ENCODE measurements at regions not wholly inside any gene's neighbourhood (a gene's known extent, or its start where the extent isn't known, plus 50 kb on each side); places are given as distances from the start of the nearest gene placed in this dataset.
"Not testable (repeated sequence)": the region's sequence is repeated elsewhere in the genome, so short reads cannot be mapped to it uniquely, and the experiment has no call there.

- H3K27me3 Mint-ChIP-seq, result peaks cover 6% of the 10 kb centered on the region
- no peak for DNase-seq
- no peak overlapping the region for H3K27ac Mint-ChIP-seq
- H3K36me3 Mint-ChIP-seq, result no peaks in the 10 kb centered on the region
- CTCF ChIA-PET, result no interaction called here
- H3K4me1 Mint-ChIP-seq, result no peaks in the 10 kb centered on the region
- no peak overlapping the region for H3K4me3 Mint-ChIP-seq
- no peaks in the 10 kb centered on the region for H3K9me3 Mint-ChIP-seq
Measured at GRCh38 chr5:71924980-71925379, 182.3 kb upstream of the MAP1B start.

- Mint-ChIP-seq H3K4me3 (no peak overlapping the region), H3K9me3 (no peaks in the 10 kb centered on the region), H3K27ac (no peak overlapping the region), H3K36me3 (no peaks in the 10 kb centered on the region), H3K4me1 (no peaks in the 10 kb centered on the region), H3K27me3 (peaks cover 10% of the 10 kb centered on the region)
- CTCF ChIA-PET, result no interaction called here
- DNase-seq, result no peak
Measured at GRCh38 chr5:71925608-71926091, 181.6 kb upstream of the MAP1B start.

GRCh38 chr5:71929003-71929402 lies 178.3 kb upstream of the MAP1B start:
- no peak overlapping the region for H3K27ac Mint-ChIP-seq
- H3K4me1 Mint-ChIP-seq, result no peaks in the 10 kb centered on the region
- DNase-seq, result no peak
- no peaks in the 10 kb centered on the region for H3K9me3 Mint-ChIP-seq
- CTCF ChIA-PET, result no interaction called here
- H3K27me3 Mint-ChIP-seq, result peaks cover 15% of the 10 kb centered on the region
- H3K36me3 Mint-ChIP-seq, result no peaks in the 10 kb centered on the region
- no peak overlapping the region for H3K4me3 Mint-ChIP-seq

- H3K27me3 Mint-ChIP-seq, result peaks cover 13% of the 10 kb centered on the region
- H3K4me1 Mint-ChIP-seq, H3K9me3 Mint-ChIP-seq, H3K27ac Mint-ChIP-seq, H3K4me3 Mint-ChIP-seq, DNase-seq, CTCF ChIA-PET, H3K36me3 Mint-ChIP-seq: not testable (repeated sequence)
Measured at GRCh38 chr5:71930554-71930953, 176.7 kb upstream of the MAP1B start.

- Mint-ChIP-seq H3K4me3 (no peak overlapping the region), H3K36me3 (no peaks in the 10 kb centered on the region), H3K9me3 (no peaks in the 10 kb centered on the region), H3K27ac (no peak overlapping the region), H3K27me3 (peaks cover 12% of the 10 kb centered on the region), H3K4me1 (no peaks in the 10 kb centered on the region)
- CTCF ChIA-PET, result no interaction called here
- no peak for DNase-seq
Measured at GRCh38 chr5:71932131-71932654, 175.1 kb upstream of the MAP1B start.

GRCh38 chr5:71932655-71933338 lies 174.5 kb upstream of the MAP1B start:
- Mint-ChIP-seq H3K36me3 (no peaks in the 10 kb centered on the region), H3K4me1 (no peaks in the 10 kb centered on the region), H3K27ac (no peak overlapping the region), H3K27me3 (peaks cover 12% of the 10 kb centered on the region), H3K4me3 (no peak overlapping the region), H3K9me3 (no peaks in the 10 kb centered on the region)
- no peak for DNase-seq
- CTCF ChIA-PET, result no interaction called here

GRCh38 chr5:71934322-71934721 lies 173.0 kb upstream of the MAP1B start:
- Mint-ChIP-seq H3K27me3 (peaks cover 12% of the 10 kb centered on the region), H3K27ac (no peak overlapping the region), H3K9me3 (no peaks in the 10 kb centered on the region), H3K4me3 (no peak overlapping the region), H3K4me1 (no peaks in the 10 kb centered on the region), H3K36me3 (no peaks in the 10 kb centered on the region)
- no peak for DNase-seq
- CTCF ChIA-PET, result no interaction called here

GRCh38 chr5:71937921-71938698 lies 169.2 kb upstream of the MAP1B start:
- no peak for DNase-seq
- CTCF ChIA-PET, result no interaction called here
- Mint-ChIP-seq H3K4me1 (no peaks in the 10 kb centered on the region), H3K36me3 (no peaks in the 10 kb centered on the region), H3K9me3 (no peaks in the 10 kb centered on the region), H3K4me3 (no peak overlapping the region), H3K27me3 (no peaks in the 10 kb centered on the region), H3K27ac (no peak overlapping the region)

- H3K27ac Mint-ChIP-seq, result no peak overlapping the region
- H3K4me3 Mint-ChIP-seq, result no peak overlapping the region
- H3K4me1 Mint-ChIP-seq, result no peaks in the 10 kb centered on the region
- CTCF ChIA-PET, result no interaction called here
- H3K27me3 Mint-ChIP-seq, result no peaks in the 10 kb centered on the region
- H3K36me3 Mint-ChIP-seq, result no peaks in the 10 kb centered on the region
- no peak for DNase-seq
- no peaks in the 10 kb centered on the region for H3K9me3 Mint-ChIP-seq
Measured at GRCh38 chr5:71938895-71939294, 168.4 kb upstream of the MAP1B start.

GRCh38 chr5:71939452-71940230 lies 167.6 kb upstream of the MAP1B start:
- H3K4me3 Mint-ChIP-seq, result no peak overlapping the region
- DNase-seq, result no peak
- H3K36me3 Mint-ChIP-seq, result no peaks in the 10 kb centered on the region
- CTCF ChIA-PET, result no interaction called here
- H3K9me3 Mint-ChIP-seq, result no peaks in the 10 kb centered on the region
- no peaks in the 10 kb centered on the region for H3K27me3 Mint-ChIP-seq
- no peaks in the 10 kb centered on the region for H3K4me1 Mint-ChIP-seq
- no peak overlapping the region for H3K27ac Mint-ChIP-seq

- DNase-seq, result no peak
- Mint-ChIP-seq H3K4me1 (no peaks in the 10 kb centered on the region), H3K27ac (no peak overlapping the region), H3K36me3 (no peaks in the 10 kb centered on the region), H3K27me3 (no peaks in the 10 kb centered on the region), H3K9me3 (no peaks in the 10 kb centered on the region), H3K4me3 (no peak overlapping the region)
- CTCF ChIA-PET, result no interaction called here
Measured at GRCh38 chr5:71943874-71944273, 163.4 kb upstream of the MAP1B start.

- H3K27me3 Mint-ChIP-seq, result no peaks in the 10 kb centered on the region
- no peaks in the 10 kb centered on the region for H3K36me3 Mint-ChIP-seq
- H3K4me3 Mint-ChIP-seq, result no peak overlapping the region
- no peaks in the 10 kb centered on the region for H3K4me1 Mint-ChIP-seq
- no peak overlapping the region for H3K27ac Mint-ChIP-seq
- no peak for DNase-seq
- peaks cover 1% of the 10 kb centered on the region for H3K9me3 Mint-ChIP-seq
- CTCF ChIA-PET, result no interaction called here
Measured at GRCh38 chr5:71945436-71945835, 161.8 kb upstream of the MAP1B start.

GRCh38 chr5:71946343-71947030 lies 160.8 kb upstream of the MAP1B start:
- no peak overlapping the region for H3K4me3 Mint-ChIP-seq
- H3K27me3 Mint-ChIP-seq, result no peaks in the 10 kb centered on the region
- no peaks in the 10 kb centered on the region for H3K4me1 Mint-ChIP-seq
- peaks cover 1% of the 10 kb centered on the region for H3K9me3 Mint-ChIP-seq
- CTCF ChIA-PET, result no interaction called here
- no peak for DNase-seq
- no peak overlapping the region for H3K27ac Mint-ChIP-seq
- no peaks in the 10 kb centered on the region for H3K36me3 Mint-ChIP-seq

- H3K9me3 Mint-ChIP-seq, result peaks cover 1% of the 10 kb centered on the region
- no peak for DNase-seq
- no peak overlapping the region for H3K4me3 Mint-ChIP-seq
- H3K27ac Mint-ChIP-seq, result no peak overlapping the region
- no peaks in the 10 kb centered on the region for H3K27me3 Mint-ChIP-seq
- H3K36me3 Mint-ChIP-seq, result no peaks in the 10 kb centered on the region
- CTCF ChIA-PET, result no interaction called here
- no peaks in the 10 kb centered on the region for H3K4me1 Mint-ChIP-seq
Measured at GRCh38 chr5:71948206-71948605, 159.1 kb upstream of the MAP1B start.
